Duodenal mucosa (tissue), 2 donors: ENCODE measurements at regions not wholly inside any gene's neighbourhood (a gene's known extent, or its start where the extent isn't known, plus 50 kb on each side); places are given as distances from the start of the nearest gene placed in this dataset.

Source experiments
- H3K27ac ChIP-seq: one replicate; pipeline ENCODE4 v1.7.0; 2013; ENCODE audit warnings: low read depth, low read length
- H3K27me3 ChIP-seq, 2 donors: one replicate each; pipeline ENCODE4 v1.7.0; 2013; ENCODE audit warnings: low read length in 2 of 2, control low read depth in 1 of 2; ENCODE audit not compliant: insufficient read depth in 2 of 2, control insufficient read depth in 1 of 2
- H3K36me3 ChIP-seq, 2 donors: one replicate each; pipeline ENCODE4 v1.7.0; 2013; ENCODE audit warnings: low read length in 2 of 2, control low read depth in 1 of 2; ENCODE audit not compliant: insufficient read depth in 2 of 2, control insufficient read depth in 1 of 2
- H3K4me1 ChIP-seq, 2 donors: one replicate each; pipeline ENCODE4 v1.7.0; 2013; ENCODE audit warnings: low read length in 2 of 2, control low read depth in 1 of 2; ENCODE audit not compliant: insufficient read depth in 2 of 2, control insufficient read depth in 1 of 2
- H3K4me3 ChIP-seq, 2 donors: one replicate each; pipeline ENCODE4 v1.7.0; 2013; ENCODE audit warnings: low read length in 2 of 2, low read depth in 1 of 2
- H3K9ac ChIP-seq, 2 donors: one replicate each; pipeline ENCODE4 v1.7.0; 2013; ENCODE audit warnings: low read length in 2 of 2, low read depth in 1 of 2
- H3K9me3 ChIP-seq, 2 donors: one replicate each; pipeline ENCODE4 v1.7.0; 2013; ENCODE audit warnings: low read length in 2 of 2, control low read depth in 1 of 2; ENCODE audit not compliant: control insufficient read depth in 1 of 2

DNA sequence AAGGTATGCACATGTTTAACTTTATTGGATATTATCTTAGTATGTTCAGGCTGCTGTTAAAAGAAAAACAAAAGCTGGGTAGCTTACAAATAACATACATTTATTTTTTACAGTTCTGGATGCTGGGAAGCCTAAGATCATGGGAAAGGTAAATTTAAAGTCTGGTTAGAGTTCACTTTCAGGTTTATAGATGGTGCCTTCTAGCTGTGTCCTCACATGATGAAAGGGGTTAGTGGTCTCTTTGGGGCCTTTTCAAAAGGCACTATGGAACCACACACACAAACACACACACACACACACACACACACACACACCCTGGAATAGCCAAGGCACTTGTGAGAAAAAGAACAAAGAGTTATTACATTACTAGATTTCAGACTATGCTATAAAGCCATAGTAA, 805.8 kb upstream of the GJE1 start:
- Histone ChIP-seq H3K9ac (no peak overlapping the region), H3K4me1 (no peaks in the 10 kb centered on the region), H3K27me3 (no peaks in the 10 kb centered on the region), H3K4me3 (no peak overlapping the region), H3K27ac (no peak overlapping the region), H3K9me3 (no peaks in the 10 kb centered on the region), H3K36me3 (no peaks in the 10 kb centered on the region)

DNA sequence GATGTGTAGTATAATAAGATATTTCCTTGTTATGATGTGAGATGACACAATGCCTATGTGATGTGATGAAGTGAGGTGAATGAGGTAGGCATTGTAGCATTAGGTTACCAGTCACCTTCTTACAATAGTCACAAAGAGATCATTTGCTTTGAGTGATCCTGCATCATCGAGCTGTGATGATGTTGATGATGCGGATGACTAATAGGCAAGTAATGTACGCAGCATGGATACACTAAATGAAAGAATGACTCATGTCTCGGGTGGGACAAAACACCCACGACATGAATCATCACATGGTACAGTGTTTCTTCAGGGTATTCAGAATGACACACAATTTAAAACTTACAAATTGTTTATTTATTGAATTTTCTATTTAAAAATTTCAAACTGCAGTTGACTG, 806.3 kb upstream of the GJE1 start:
- Histone ChIP-seq H3K36me3 (no peaks in the 10 kb centered on the region), H3K4me1 (no peaks in the 10 kb centered on the region), H3K4me3 (peak overlapping the region in 1 of 2 donors; percentile 1), H3K9me3 (no peaks in the 10 kb centered on the region), H3K27ac (no peak overlapping the region), H3K27me3 (no peaks in the 10 kb centered on the region), H3K9ac (no peak overlapping the region)

DNA sequence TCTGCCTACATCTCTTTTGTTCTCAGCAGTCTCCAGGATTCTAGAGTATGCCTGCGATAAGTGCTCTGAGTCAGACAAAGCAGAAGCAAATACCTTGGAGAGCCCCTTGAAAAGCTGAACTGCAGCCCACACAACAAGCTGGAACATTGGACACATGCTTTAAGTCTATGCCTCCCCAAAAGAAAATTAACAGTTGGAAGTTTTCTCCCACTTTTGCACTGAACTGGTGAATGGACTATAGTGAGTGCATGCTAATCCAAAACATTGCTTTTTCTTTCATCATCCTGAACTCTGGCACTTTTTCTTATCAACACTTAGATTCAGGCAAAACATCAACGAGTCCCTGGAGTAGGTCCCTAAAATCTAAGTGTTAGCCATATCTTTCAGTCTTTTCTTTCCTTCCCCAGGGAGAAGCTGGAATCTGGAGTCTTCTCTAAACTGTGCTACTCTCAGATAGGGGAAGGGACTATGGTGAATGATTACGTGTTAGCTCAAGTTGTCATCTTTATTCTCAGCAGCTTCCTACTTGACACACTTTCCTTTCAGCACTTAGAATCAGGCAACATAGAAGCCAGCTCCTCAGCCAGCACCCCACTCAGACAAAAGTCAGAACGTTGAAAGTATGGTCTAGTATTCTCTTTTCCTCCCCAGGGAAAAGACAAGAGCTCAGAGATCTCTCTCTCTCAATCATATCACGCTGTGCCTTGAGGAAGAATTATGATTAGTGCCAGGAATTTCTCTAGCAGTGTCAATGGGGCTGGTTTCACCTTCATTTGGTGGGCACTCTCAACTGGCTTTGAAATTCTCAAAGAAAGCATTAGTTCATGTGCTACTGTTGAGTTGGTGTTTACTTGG, 811.0 kb upstream of the GJE1 start:
- Histone ChIP-seq H3K27me3 (no peaks in the 10 kb centered on the region), H3K27ac (no peak overlapping the region), H3K4me1 (no peaks in the 10 kb centered on the region), H3K36me3 (no peaks in the 10 kb centered on the region), H3K4me3 (no peak overlapping the region), H3K9ac (no peak overlapping the region), H3K9me3 (no peaks in the 10 kb centered on the region)

DNA sequence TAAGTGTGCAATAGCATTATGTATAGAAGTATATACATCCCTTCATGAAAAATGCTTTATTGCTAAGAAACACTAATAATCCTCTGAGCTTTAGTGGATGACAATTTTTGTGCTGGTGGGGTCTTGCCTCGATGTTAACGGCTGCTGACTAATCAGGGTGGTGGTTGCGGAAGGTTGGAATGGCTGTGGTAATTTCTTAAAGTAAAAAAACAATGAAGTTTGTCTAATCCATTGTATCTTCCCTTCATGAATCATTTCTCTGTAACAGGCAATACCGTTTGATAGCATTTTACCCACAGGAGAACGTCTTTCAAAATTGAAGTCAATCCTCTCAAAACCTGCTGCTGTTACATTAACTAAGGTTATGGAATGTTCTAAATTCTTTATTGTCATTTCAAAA, 816.5 kb upstream of the GJE1 start:
- Histone ChIP-seq H3K27ac (no peak overlapping the region), H3K36me3 (no peaks in the 10 kb centered on the region), H3K9ac (no peak overlapping the region), H3K4me1 (no peaks in the 10 kb centered on the region), H3K4me3 (no peak overlapping the region), H3K27me3 (no peaks in the 10 kb centered on the region), H3K9me3 (no peaks in the 10 kb centered on the region)

DNA sequence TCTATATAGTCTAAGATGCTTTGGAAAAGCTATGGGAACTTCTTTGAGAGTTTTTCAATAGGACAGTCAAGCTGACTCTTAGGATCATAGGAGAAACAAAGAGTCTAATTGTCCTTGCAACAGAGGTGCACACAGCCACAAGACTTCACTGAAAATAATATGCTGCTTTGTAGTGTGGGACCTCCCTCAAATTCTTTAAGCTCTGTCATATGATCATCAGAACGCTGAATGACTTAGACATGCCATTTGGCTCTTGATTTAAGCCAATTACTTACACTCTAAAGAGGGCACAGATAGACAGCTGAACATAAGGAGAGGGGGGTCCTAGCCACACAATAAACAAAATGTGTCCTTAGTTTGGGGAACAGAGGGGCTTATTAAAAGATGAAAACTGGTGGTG, 818.7 kb upstream of the GJE1 start:
- H3K9ac ChIP-seq: no peak overlapping the region
- H3K36me3 ChIP-seq: no peaks in the 10 kb centered on the region
- H3K9me3 ChIP-seq: no peaks in the 10 kb centered on the region
- H3K27ac ChIP-seq: no peak overlapping the region
- no peaks in the 10 kb centered on the region for H3K4me1 ChIP-seq
- H3K27me3 ChIP-seq: no peaks in the 10 kb centered on the region
- no peak overlapping the region for H3K4me3 ChIP-seq

DNA sequence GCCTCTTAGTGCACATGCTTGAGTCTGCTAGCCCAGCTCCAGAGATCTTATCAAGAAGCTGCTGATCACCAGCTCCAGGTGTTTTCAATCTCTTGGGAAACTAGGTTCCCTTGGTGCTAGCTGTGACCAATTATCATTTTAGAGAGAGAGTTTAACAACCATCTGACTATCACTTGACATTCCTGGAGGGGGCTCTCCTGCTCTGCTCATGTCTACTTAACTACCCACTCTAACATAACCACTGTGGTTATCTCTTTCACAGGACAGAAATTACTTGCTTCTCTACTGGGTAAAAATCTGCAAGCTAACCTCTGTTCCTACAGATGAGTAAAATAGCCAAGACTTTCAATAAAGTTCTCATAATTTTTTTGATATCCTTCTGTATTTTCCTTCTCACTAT, 823.4 kb upstream of the GJE1 start:
- Histone ChIP-seq H3K27ac (no peak overlapping the region), H3K27me3 (no peaks in the 10 kb centered on the region), H3K9me3 (no peaks in the 10 kb centered on the region), H3K4me1 (no peaks in the 10 kb centered on the region), H3K4me3 (no peak overlapping the region), H3K9ac (no peak overlapping the region), H3K36me3 (no peaks in the 10 kb centered on the region)

DNA sequence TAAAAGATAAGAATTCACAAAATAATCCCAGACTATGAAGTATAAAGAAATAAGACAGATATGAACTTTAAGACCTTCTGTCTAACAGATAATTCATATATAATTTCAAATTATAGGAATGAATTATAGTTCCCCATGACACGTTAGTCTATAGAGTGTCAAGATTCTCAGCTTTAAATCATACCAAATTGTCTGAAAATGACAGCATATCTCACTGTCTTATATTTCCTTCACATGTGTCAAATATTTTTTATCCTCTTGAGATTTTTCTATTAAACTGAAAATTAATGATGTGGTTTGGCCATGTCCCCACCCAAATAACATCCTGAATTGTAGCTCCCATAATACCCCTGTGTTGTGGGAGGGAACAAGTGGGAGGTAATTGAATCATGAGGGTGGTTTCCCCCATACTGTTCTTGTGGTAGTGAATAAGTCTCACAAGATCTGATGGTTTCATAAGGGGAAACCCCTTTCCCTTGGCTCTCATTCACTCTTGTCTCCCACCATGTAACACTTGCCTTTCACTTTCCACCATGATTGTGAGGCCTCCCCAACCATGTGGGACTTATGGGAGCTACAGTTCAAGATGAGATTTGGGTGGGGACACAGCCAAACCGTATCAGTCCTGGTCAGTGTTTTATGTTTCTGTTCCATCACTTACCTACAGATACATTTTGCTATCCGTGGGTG, 825.3 kb upstream of the GJE1 start:
- Histone ChIP-seq H3K9ac (no peak overlapping the region), H3K27me3 (no peaks in the 10 kb centered on the region), H3K9me3 (no peaks in the 10 kb centered on the region), H3K4me1 (no peaks in the 10 kb centered on the region), H3K36me3 (no peaks in the 10 kb centered on the region), H3K4me3 (no peak overlapping the region), H3K27ac (no peak overlapping the region)

DNA sequence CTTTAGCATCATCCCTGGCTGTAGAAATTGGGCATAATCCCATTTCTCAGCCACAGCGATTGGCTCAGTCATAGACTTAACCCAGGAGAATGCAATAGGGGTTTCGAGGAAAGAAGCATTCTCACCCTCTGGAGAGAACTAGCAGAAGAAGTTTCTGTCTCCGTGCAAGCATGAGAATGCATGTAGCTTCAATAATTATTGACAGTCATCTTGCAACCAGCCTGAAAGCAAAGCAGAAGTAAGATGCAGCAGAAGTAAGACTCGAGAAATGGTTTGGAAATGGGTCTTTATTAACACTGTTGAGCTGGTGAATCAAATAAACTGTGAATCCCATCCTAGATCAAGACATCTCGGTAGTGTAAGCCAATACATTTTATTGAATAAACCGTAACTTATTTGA, 828.8 kb upstream of the GJE1 start:
- H3K4me3 ChIP-seq: no peak overlapping the region
- H3K4me1 ChIP-seq: no peaks in the 10 kb centered on the region
- H3K27ac ChIP-seq: no peak overlapping the region
- no peak overlapping the region for H3K9ac ChIP-seq
- no peaks in the 10 kb centered on the region for H3K9me3 ChIP-seq
- H3K27me3 ChIP-seq: no peaks in the 10 kb centered on the region
- no peaks in the 10 kb centered on the region for H3K36me3 ChIP-seq

DNA sequence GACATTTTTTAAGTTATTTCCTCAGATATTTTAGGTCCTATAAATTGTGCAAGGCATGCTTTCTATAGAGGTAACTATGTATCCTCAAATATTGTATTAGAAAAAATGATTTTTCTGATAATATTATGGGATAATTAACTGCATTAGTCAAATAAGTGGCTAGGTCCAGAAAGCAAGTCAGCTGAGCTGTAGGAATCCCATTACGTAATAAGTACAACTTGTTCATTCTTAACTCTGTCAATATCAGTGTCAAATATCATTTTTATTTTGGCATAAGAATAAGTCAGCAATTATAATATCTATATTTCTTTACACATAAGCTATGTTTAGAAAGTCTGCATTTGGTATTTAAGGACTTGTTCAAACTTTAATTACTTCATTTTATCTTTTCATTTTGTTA, 830.9 kb upstream of the GJE1 start:
- H3K9me3 ChIP-seq: no peaks in the 10 kb centered on the region
- no peaks in the 10 kb centered on the region for H3K4me1 ChIP-seq

DNA sequence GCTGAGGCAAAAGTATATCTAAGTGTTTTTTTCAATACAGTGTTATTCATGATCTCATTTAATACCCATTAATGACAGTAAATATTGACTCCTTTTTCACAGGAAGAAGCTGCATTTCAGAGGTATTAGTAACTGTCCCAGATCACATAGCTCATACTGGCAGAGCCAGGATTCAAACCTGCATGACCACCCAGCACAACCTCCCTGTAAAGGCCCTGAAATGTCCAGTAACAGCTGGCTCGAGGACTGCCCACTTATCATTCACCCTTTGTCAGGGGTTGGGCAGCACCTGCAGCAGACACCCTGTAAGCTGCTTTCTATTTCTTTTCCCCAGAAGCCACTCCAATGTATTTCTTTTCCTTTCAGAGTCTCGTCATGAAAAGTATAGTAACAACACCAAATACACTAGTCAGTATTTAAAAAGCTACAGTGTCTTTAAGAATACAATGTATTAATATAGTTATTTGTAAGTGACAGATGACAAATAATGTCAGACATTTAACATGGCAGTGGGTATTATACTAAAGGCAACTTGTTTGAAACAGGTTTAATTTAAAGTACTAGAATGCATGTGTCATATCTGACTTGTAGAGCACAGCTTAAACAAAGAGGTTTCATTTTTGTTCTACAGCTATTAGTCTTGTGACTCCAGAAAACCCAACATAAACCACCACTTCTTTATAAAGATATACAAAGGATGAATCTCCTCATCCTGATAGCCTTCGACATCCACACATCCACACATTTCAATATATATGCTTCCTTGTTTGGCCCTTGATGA, 841.6 kb upstream of the GJE1 start:
- Histone ChIP-seq H3K36me3 (no peaks in the 10 kb centered on the region), H3K9me3 (peaks cover 0 to 3% of the 10 kb centered on the region in 2 donors), H3K9ac (no peak overlapping the region), H3K4me1 (no peaks in the 10 kb centered on the region), H3K27me3 (no peaks in the 10 kb centered on the region), H3K4me3 (no peak overlapping the region), H3K27ac (no peak overlapping the region)

More for the DNA sequence above, 830.9 kb upstream of the GJE1 start:
- H3K4me3 ChIP-seq: no peak overlapping the region
- H3K27me3 ChIP-seq: no peaks in the 10 kb centered on the region
- no peak overlapping the region for H3K9ac ChIP-seq
- H3K36me3 ChIP-seq: no peaks in the 10 kb centered on the region
- H3K27ac ChIP-seq: no peak overlapping the region
